Astrocyte (in vitro differentiated cells and primary cell): ENCODE measurements at regions not wholly inside any gene's neighbourhood (a gene's known extent, or its start where the extent isn't known, plus 50 kb on each side); places are given as distances from the start of the nearest gene placed in this dataset.
"Not testable (repeated sequence)": the region's sequence is repeated elsewhere in the genome, so short reads cannot be mapped to it uniquely, and the experiment has no call there.

ENCODE experiments used
- EZH2 ChIP-seq: IDR thresholded peaks from 2 replicates; pipeline ENCODE4 v1.6.1; 2012; ENCODE audit warnings: mild to moderate bottlenecking, low read length, inconsistent platforms; ENCODE audit not compliant: insufficient read depth
- TF ChIP-seq, protein P1 (sequence below): IDR thresholded peaks from 2 replicates; pipeline ENCODE4 v1.5.1; 2011; ENCODE audit warnings: low read depth, mild to moderate bottlenecking, inconsistent platforms, low read length, moderate library complexity; ENCODE audit not compliant: insufficient read depth

DNA sequence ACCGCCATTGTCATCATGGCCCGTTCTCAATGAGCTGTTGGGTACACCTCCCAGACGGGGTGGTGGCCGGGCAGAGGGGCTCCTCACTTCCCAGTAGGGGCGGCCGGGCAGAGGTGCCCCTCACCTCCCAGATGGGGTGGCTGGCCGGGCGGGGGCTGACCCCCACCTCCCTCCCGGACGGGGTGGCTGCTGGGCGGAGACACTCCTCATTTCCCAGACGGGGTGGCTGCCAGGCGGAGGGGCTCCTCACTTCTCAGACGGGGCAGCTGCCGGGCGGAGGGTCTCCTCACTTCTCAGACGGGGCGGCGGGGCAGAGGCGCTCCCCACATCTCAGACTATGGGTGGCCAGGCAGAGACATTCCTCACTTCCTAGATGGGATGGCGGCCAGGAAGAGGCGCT is 505.1 kb downstream of the LRRC70 start:
- TF ChIP-seq, protein P1, sequence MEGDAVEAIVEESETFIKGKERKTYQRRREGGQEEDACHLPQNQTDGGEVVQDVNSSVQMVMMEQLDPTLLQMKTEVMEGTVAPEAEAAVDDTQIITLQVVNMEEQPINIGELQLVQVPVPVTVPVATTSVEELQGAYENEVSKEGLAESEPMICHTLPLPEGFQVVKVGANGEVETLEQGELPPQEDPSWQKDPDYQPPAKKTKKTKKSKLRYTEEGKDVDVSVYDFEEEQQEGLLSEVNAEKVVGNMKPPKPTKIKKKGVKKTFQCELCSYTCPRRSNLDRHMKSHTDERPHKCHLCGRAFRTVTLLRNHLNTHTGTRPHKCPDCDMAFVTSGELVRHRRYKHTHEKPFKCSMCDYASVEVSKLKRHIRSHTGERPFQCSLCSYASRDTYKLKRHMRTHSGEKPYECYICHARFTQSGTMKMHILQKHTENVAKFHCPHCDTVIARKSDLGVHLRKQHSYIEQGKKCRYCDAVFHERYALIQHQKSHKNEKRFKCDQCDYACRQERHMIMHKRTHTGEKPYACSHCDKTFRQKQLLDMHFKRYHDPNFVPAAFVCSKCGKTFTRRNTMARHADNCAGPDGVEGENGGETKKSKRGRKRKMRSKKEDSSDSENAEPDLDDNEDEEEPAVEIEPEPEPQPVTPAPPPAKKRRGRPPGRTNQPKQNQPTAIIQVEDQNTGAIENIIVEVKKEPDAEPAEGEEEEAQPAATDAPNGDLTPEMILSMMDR: not testable (repeated sequence)
- TF ChIP-seq EZH2: not testable (repeated sequence)
